IMR-90 (cell line): ENCODE measurements at regions not wholly inside any gene's neighbourhood (a gene's known extent, or its start where the extent isn't known, plus 50 kb on each side); places are given as distances from the start of the nearest gene placed in this dataset.

Source experiments
- ATAC-seq: fragments of 200-7000 bp; cut with Tn5 transposase; 2 replicates; pipeline ENCODE4 v1.9.1; 2020; ENCODE audit warnings: low read depth, mild to moderate bottlenecking, moderate library complexity
- BruUV-seq: library from RNA; stranded (reverse); fragments of 400-500 nt; replicated peaks from 2 replicates; lab custom pipeline; 2021; lab: Mats Ljungman, UMichigan
- CTCF ChIA-PET: fragments of 300-600 bp; formaldehyde crosslinking; extraction: SDS; loops from one replicate; lab custom pipeline; 2021; ENCODE audit warnings: antibody characterized with exemption; lab: Yijun Ruan, JAX
- POLR2A ChIA-PET: fragments of 300-600 bp; sonication (Branson Sonifier 250); formaldehyde crosslinking; loops from one replicate; lab custom pipeline; 2022; ENCODE audit warnings: antibody characterized with exemption; ENCODE audit not compliant: unreplicated experiment; lab: Charles Lee
- DNase-seq: peaks from one replicate; pipeline ENCODE4 v3.0.0; 2013
- H2AFZ ChIP-seq: replicated peaks from 2 replicates; pipeline ENCODE3; 2013; ENCODE audit warnings: low read length, mild to moderate bottlenecking; ENCODE audit not compliant: poor library complexity
- H2AK5ac ChIP-seq: 2 replicates; pipeline ENCODE4 v1.6.1; 2013; ENCODE audit warnings: low read depth, low read length, inconsistent platforms
- H2AK9ac ChIP-seq: replicated peaks from 2 replicates; pipeline ENCODE3; 2013; ENCODE audit warnings: mild to moderate bottlenecking, low read depth, low read length, moderate library complexity; ENCODE audit not compliant: poor library complexity
- H2BK120ac ChIP-seq: 2 replicates; pipeline ENCODE4 v1.6.1; 2013; ENCODE audit warnings: low read depth, low read length, inconsistent platforms
- H2BK15ac ChIP-seq: 3 replicates; pipeline ENCODE4 v1.6.1; 2013; ENCODE audit warnings: low read depth, low read length, inconsistent platforms
- H2BK20ac ChIP-seq: 2 replicates; pipeline ENCODE4 v1.6.1; 2013; ENCODE audit warnings: low read depth, mild to moderate bottlenecking, inconsistent platforms, low read length, moderate library complexity
- H2BK5ac ChIP-seq: 2 replicates; pipeline ENCODE4 v1.6.1; 2013; ENCODE audit warnings: mild to moderate bottlenecking, low read depth, low read length, inconsistent platforms; ENCODE audit not compliant: poor library complexity, severe bottlenecking
- H3K14ac ChIP-seq: replicated peaks from 2 replicates; pipeline ENCODE4 v1.6.1; 2013; ENCODE audit warnings: low read depth, low read length, inconsistent platforms
- H3K18ac ChIP-seq: 2 replicates; pipeline ENCODE4 v1.6.1; 2013; ENCODE audit warnings: low read depth, low read length, control low read depth
- H3K23ac ChIP-seq: 2 replicates; pipeline ENCODE4 v1.6.1; 2013; ENCODE audit warnings: low read depth, low read length, inconsistent platforms
- H3K27ac ChIP-seq: 2 replicates; pipeline ENCODE4 v1.5.1; 2013; ENCODE audit warnings: mild to moderate bottlenecking, control low read depth, low read length; ENCODE audit not compliant: insufficient read depth
- H3K27me3 ChIP-seq: 2 replicates; pipeline ENCODE4 v1.6.1; 2013; ENCODE audit warnings: low read length; ENCODE audit not compliant: control insufficient read depth, insufficient read depth
- H3K36me3 ChIP-seq: 2 replicates; pipeline ENCODE4 v1.6.1; 2013; ENCODE audit warnings: low read length, mixed read lengths; ENCODE audit not compliant: control insufficient read depth, insufficient read depth
- H3K4ac ChIP-seq: 2 replicates; pipeline ENCODE4 v1.6.1; 2013; ENCODE audit warnings: low read depth, low read length, inconsistent platforms
- H3K4me1 ChIP-seq: 2 replicates; pipeline ENCODE4 v1.6.1; 2013; ENCODE audit warnings: low read length, mixed read lengths; ENCODE audit not compliant: control insufficient read depth, insufficient read depth
- H3K4me2 ChIP-seq: 2 replicates; pipeline ENCODE4 v1.6.1; 2013; ENCODE audit warnings: low read depth, mild to moderate bottlenecking, control low read depth, low read length, moderate library complexity
- H3K4me3 ChIP-seq: 2 replicates; pipeline ENCODE4 v1.5.1; 2013; ENCODE audit warnings: low read depth, mild to moderate bottlenecking, control low read depth, low read length, moderate library complexity; ENCODE audit not compliant: insufficient read depth
- H3K56ac ChIP-seq: 2 replicates; pipeline ENCODE4 v1.6.1; 2013; ENCODE audit warnings: low read length, inconsistent platforms; ENCODE audit not compliant: insufficient read depth; ENCODE audit errors: extremely low read depth
- H3K79me1 ChIP-seq, 2 experiments: 2 replicates each; pipeline ENCODE4 v1.6.1; 2013; ENCODE audit warnings: low read length in 2 of 2, inconsistent platforms in 1 of 2, low read depth in 1 of 2
- H3K9ac ChIP-seq: 2 replicates; pipeline ENCODE4 v1.6.1; 2013; ENCODE audit warnings: low read depth, low read length, control low read depth
- H3K9me1 ChIP-seq: 2 replicates; pipeline ENCODE4 v1.6.1; 2013; ENCODE audit warnings: low read length, inconsistent platforms; ENCODE audit not compliant: insufficient read depth
- H3K9me3 ChIP-seq: 2 replicates; pipeline ENCODE4 v1.6.1; 2013; ENCODE audit warnings: low read length; ENCODE audit not compliant: control insufficient read depth, insufficient read depth
- H4K20me1 ChIP-seq: 2 replicates; pipeline ENCODE4 v1.6.1; 2013; ENCODE audit warnings: low read length, inconsistent platforms; ENCODE audit not compliant: insufficient read depth
- H4K5ac ChIP-seq: 2 replicates; pipeline ENCODE4 v1.6.1; 2013; ENCODE audit warnings: mild to moderate bottlenecking, low read depth, low read length, control low read depth
- H4K8ac ChIP-seq, 2 experiments: 2 replicates each; pipeline ENCODE4 v1.6.1; 2013; ENCODE audit warnings: low read depth in 2 of 2, low read length in 2 of 2, control low read depth in 1 of 2, inconsistent platforms in 1 of 2
- H4K91ac ChIP-seq: 2 replicates; pipeline ENCODE4 v1.6.1; 2013; ENCODE audit warnings: low read depth, low read length, inconsistent platforms; ENCODE audit not compliant: insufficient read depth
- CEBPB ChIP-seq: IDR thresholded peaks from 2 replicates; pipeline ENCODE4 v1.6.1; 2012; ENCODE audit warnings: low read depth, low read length, improper control_type of control experiment
- MAZ ChIP-seq: IDR thresholded peaks from 2 replicates; pipeline ENCODE4 v1.6.1; 2012; ENCODE audit warnings: low read depth, mild to moderate bottlenecking, low read length, improper control_type of control experiment, moderate library complexity, borderline replicate concordance
- WGBS, 2 experiments: methylation state at CpG; one replicate each; pipeline versions ENCODE4 v1.1.5 to v1.1.7; 2013; ENCODE audit warnings: missing lambda C conversion rate in 2 of 2; ENCODE audit not compliant: insufficient read length in 1 of 2; ENCODE audit errors: extremely low coverage in 2 of 2; 5-methylcytosine and 5-hydroxymethylcytosine counted together
- dilution Hi-C: fragments of 300-500 bp; cut with HindIII; formaldehyde crosslinking; loops from one replicate; pipeline ENCODE4 v1.14.3; 2018; ENCODE audit warnings: low sequenced_read_pairs; ENCODE audit not compliant: unreplicated experiment
- in situ Hi-C: fragments of 300-500 bp; cut with MboI; formaldehyde crosslinking; loops from 3 replicates; pipeline ENCODE4 v1.14.3; 2019; ENCODE audit warnings: low sequenced_read_pairs, inconsistent platforms, mixed read lengths
- intact Hi-C: fragments of 100-400 bp; cut with micrococcal nuclease; formaldehyde crosslinking; loops from 2 replicates; pipeline ENCODE4 v1.10.0; 2022

DNA sequence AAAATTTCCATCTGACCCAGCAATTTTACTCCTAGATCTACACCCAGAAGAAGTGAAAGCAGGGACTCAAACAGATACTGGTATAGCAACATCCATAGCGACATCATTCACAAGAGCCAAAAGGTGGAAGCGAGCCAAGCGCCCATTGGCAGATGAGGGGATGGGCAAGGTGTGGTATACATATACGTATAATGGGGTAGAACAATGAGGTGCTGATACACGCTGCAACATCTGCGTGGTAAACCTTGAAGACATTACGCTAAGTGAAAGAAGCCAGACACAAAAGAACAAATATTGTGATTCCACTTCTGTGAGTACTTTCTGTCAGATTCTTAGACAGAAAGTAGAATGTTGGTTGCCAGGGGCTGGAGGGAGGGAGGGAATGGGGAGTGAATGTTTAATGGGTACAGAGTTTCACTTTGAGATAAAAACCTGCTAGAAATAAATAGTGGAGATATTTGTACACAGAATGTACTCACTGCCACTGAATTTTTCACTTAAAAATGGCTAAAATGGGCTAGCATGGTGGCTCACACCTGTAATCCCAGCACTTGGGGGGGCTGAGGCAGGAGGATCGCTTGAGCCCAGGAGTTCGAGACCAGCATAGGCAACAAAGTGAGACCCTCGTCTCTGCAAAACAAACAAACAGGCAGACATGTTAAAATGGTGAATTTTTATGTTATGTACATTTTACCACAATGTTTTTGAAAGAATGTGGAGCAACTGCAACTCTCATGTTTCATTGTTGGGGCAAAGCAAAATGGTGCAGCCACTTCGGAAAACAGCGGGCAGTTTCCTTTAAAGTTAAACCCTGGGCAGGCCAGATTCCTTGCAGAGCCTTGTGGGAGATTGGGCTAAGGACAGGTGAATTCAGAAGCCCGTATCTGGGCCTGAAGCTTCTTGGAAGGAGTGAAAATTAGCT, 103.4 kb upstream of the MYCN start:
- no peak overlapping the region for H4K91ac ChIP-seq
- no peak for TF ChIP-seq MAZ
- no peak for TF ChIP-seq CEBPB
- DNase-seq (no peak), ATAC-seq (no peak)
- no peaks in the 10 kb centered on the region for H3K4me1 ChIP-seq
- H3K56ac ChIP-seq: no peak overlapping the region
- no peak overlapping the region for H3K4ac ChIP-seq
- H3K36me3 ChIP-seq: no peaks in the 10 kb centered on the region
- no peak overlapping the region for H4K5ac ChIP-seq
- H3K23ac ChIP-seq: no peak overlapping the region
- no peak overlapping the region for H3K9ac ChIP-seq
- no TSS peak for BruUV-seq
- no peak overlapping the region for H3K27ac ChIP-seq
- H2BK120ac ChIP-seq: no peak overlapping the region
- no peak overlapping the region for H2BK15ac ChIP-seq
- H3K79me1 ChIP-seq: no peaks in the 10 kb centered on the region
- no peaks in the 10 kb centered on the region for H4K20me1 ChIP-seq
- no peak overlapping the region for H3K14ac ChIP-seq
- no peak overlapping the region for H2AK9ac ChIP-seq
- dilution Hi-C loops (no loop called here), intact Hi-C loops (no loop called here), in situ Hi-C loops (no loop called here)
- H2AK5ac ChIP-seq: no peak overlapping the region
- H4K8ac ChIP-seq: no peak overlapping the region
- H2BK5ac ChIP-seq: no peak overlapping the region
- no peaks in the 10 kb centered on the region for H3K27me3 ChIP-seq
- H3K9me3 ChIP-seq: peaks cover 43% of the 10 kb centered on the region
- no peaks in the 10 kb centered on the region for H3K9me1 ChIP-seq
- H3K4me3 ChIP-seq: no peak overlapping the region
- H3K18ac ChIP-seq: no peak overlapping the region
- no peak overlapping the region for H2BK20ac ChIP-seq
- 75% methylated on average over 4 of the region's 13 CpGs; no CpG with 5 or more reads in 1 of the 2 experiments for WGBS, 2 experiments
- H2AFZ ChIP-seq: no peak overlapping the region
- POLR2A ChIA-PET: no interaction called here
- CTCF ChIA-PET: no interaction called here
- H3K4me2 ChIP-seq: no peak overlapping the region
